ENCODE measurements at regions not wholly inside any gene's neighbourhood (a gene's known extent, or its start where the extent isn't known, plus 50 kb on each side); places are given as distances from the start of the nearest gene placed in this dataset.

- TF ChIP-seq BHLHE40 (IDR thresholded peaks at IDR 0.05; ENCODE audit: borderline replicate concordance) = no peak
- no peak for TF ChIP-seq TARDBP (IDR thresholded peaks at IDR 0.05)
- TF ChIP-seq SUZ12 (IDR thresholded peaks at IDR 0.05) = no peak
- TF ChIP-seq PKNOX1 (IDR thresholded peaks at IDR 0.05) = no peak
- TF ChIP-seq FOXM1 (IDR thresholded peaks at IDR 0.05; ENCODE audit: borderline replicate concordance) = no peak
- TF ChIP-seq CTBP1 (IDR thresholded peaks at IDR 0.05; ENCODE audit: borderline replicate concordance) = no peak
- no peak for TF ChIP-seq SP1 (IDR thresholded peaks at IDR 0.05)
- no peak for TF ChIP-seq ZNF384 (IDR thresholded peaks at IDR 0.05)
- TF ChIP-seq NFRKB (IDR thresholded peaks at IDR 0.05) = no peak
- no peak for TF ChIP-seq ARNT (IDR thresholded peaks at IDR 0.05)
- TF ChIP-seq HDGF (IDR thresholded peaks at IDR 0.05; ENCODE audit: borderline replicate concordance) = no peak
- TF ChIP-seq ELF4 (IDR thresholded peaks at IDR 0.05) = no peak
These were observed 1698.4 kb upstream of the PCDH10 start for GRCh38 chr4:131450572-131451209.

Data from HEK293T (cell line).